ENCODE measurements at regions not wholly inside any gene's neighbourhood (a gene's known extent, or its start where the extent isn't known, plus 50 kb on each side); places are given as distances from the start of the nearest gene placed in this dataset.

GRCh38 chr14:27013678-27014077, 415.8 kb upstream of the NOVA1 start:
- Histone ChIP-seq H3K79me2 (no peaks in the 10 kb centered on the region), H3K9ac (no peak overlapping the region), H3K4me1 (no peaks in the 10 kb centered on the region), H3K4me3 (ENCODE audit: low read depth, low read length) (no peak overlapping the region), H3K27ac (no peak overlapping the region), H3K4me2 (ENCODE audit: low read length) (no peak overlapping the region), H2AFZ (no peak overlapping the region), H3K9me3 (ENCODE audit: control insufficient read depth, low read length) (no peaks in the 10 kb centered on the region), H3K27me3 (ENCODE audit: control insufficient read depth, insufficient read depth, low read length) (no peaks in the 10 kb centered on the region), H3K36me3 (ENCODE audit: control insufficient read depth, insufficient read depth, low read length) (no peaks in the 10 kb centered on the region)
- TF ChIP-seq CTCF (IDR thresholded peaks at IDR 0.05) = no peak

GRCh38 chr14:27015065-27015464, 417.2 kb upstream of the NOVA1 start:
- no peaks in the 10 kb centered on the region for H3K27me3 ChIP-seq (ENCODE audit: control insufficient read depth, insufficient read depth, low read length)
- H2AFZ ChIP-seq = no peak overlapping the region
- no peaks in the 10 kb centered on the region for H3K9me3 ChIP-seq (ENCODE audit: control insufficient read depth, low read length)
- no peak overlapping the region for H3K27ac ChIP-seq
- no peaks in the 10 kb centered on the region for H3K36me3 ChIP-seq (ENCODE audit: control insufficient read depth, insufficient read depth, low read length)
- no peaks in the 10 kb centered on the region for H3K4me1 ChIP-seq
- no peak for TF ChIP-seq CTCF (IDR thresholded peaks at IDR 0.05)
- no peaks in the 10 kb centered on the region for H3K79me2 ChIP-seq
- H3K4me3 ChIP-seq (ENCODE audit: low read depth, low read length) = no peak overlapping the region
- H3K9ac ChIP-seq = no peak overlapping the region
- H3K4me2 ChIP-seq (ENCODE audit: low read length) = no peak overlapping the region

DNA sequence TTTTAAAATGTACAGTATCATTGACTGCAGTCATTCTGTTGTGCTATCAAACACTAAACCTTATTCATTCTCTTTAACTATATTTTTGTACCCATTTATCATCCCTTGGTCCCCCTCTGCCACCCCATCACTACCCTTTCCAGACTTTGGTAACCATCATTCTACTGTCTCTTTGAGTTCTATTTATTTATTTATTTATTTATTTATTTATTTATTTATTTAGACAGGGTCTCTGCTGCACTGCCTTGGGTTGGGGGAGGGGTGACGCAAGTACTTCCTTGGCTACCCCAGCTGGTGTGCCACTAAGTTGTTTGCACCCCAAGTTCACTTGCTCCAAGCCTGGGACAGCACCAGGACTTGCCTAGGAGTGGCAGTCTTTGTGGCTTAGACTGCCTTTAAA, 427.8 kb upstream of the NOVA1 start:
- Histone ChIP-seq H3K79me2 (no peaks in the 10 kb centered on the region), H3K9me3 (ENCODE audit: control insufficient read depth, low read length) (no peaks in the 10 kb centered on the region), H3K36me3 (ENCODE audit: control insufficient read depth, insufficient read depth, low read length) (no peaks in the 10 kb centered on the region), H3K4me1 (no peaks in the 10 kb centered on the region), H2AFZ (no peak overlapping the region), H3K4me3 (ENCODE audit: low read depth, low read length) (no peak overlapping the region), H3K4me2 (ENCODE audit: low read length) (no peak overlapping the region), H3K27me3 (ENCODE audit: control insufficient read depth, insufficient read depth, low read length) (no peaks in the 10 kb centered on the region), H3K27ac (no peak overlapping the region), H3K9ac (no peak overlapping the region)
- TF ChIP-seq CTCF (IDR thresholded peaks at IDR 0.05) = no peak

GRCh38 chr14:27026097-27026496, 428.3 kb upstream of the NOVA1 start:
- Histone ChIP-seq H3K9me3 (ENCODE audit: control insufficient read depth, low read length) (no peaks in the 10 kb centered on the region), H3K27me3 (ENCODE audit: control insufficient read depth, insufficient read depth, low read length) (no peaks in the 10 kb centered on the region), H3K9ac (no peak overlapping the region), H3K36me3 (ENCODE audit: control insufficient read depth, insufficient read depth, low read length) (no peaks in the 10 kb centered on the region), H2AFZ (no peak overlapping the region), H3K4me1 (no peaks in the 10 kb centered on the region), H3K27ac (no peak overlapping the region), H3K4me3 (ENCODE audit: low read depth, low read length) (no peak overlapping the region), H3K4me2 (ENCODE audit: low read length) (no peak overlapping the region), H3K79me2 (no peaks in the 10 kb centered on the region)
- no peak for TF ChIP-seq CTCF (IDR thresholded peaks at IDR 0.05)

GRCh38 chr14:27040552-27040951, 442.7 kb upstream of the NOVA1 start:
- Histone ChIP-seq H3K9ac (no peak overlapping the region), H3K36me3 (ENCODE audit: control insufficient read depth, insufficient read depth, low read length) (no peaks in the 10 kb centered on the region), H3K27me3 (ENCODE audit: control insufficient read depth, insufficient read depth, low read length) (no peaks in the 10 kb centered on the region), H3K4me1 (no peaks in the 10 kb centered on the region), H3K27ac (no peak overlapping the region), H3K4me2 (ENCODE audit: low read length) (no peak overlapping the region), H2AFZ (no peak overlapping the region), H3K9me3 (ENCODE audit: control insufficient read depth, low read length) (no peaks in the 10 kb centered on the region), H3K4me3 (ENCODE audit: low read depth, low read length) (no peak overlapping the region), H3K79me2 (no peaks in the 10 kb centered on the region)
- TF ChIP-seq CTCF (IDR thresholded peaks at IDR 0.05) = no peak

Data from parathyroid adenoma (tissue), 2 donors.